Heart left ventricle (tissue), 13 donors: ENCODE measurements at regions not wholly inside any gene's neighbourhood (a gene's known extent, or its start where the extent isn't known, plus 50 kb on each side); places are given as distances from the start of the nearest gene placed in this dataset.

Source experiments
- POLR2A ChIP-seq, 2 donors: fragments of 450-650 bp; IDR thresholded peaks; one replicate each; pipeline ENCODE4 v1.6.1; 2017; ENCODE audit warnings: antibody characterized with exemption in 2 of 2, mild to moderate bottlenecking in 2 of 2, moderate library complexity in 2 of 2
- TF ChIP-seq, protein P1 (sequence below), 12 donors: fragments of 200-600 bp; sonication (generic) in 4 of 12; IDR thresholded peaks; one replicate each; pipeline versions ENCODE4 v1.5.0 to v1.8.0; 2018 to 2022; ENCODE audit warnings: antibody characterized with exemption in 12 of 12, mild to moderate bottlenecking in 5 of 12
- donor health status: ischemic (EF 13 %, LVEDD 7.1; RV severe dilation, severe dysfunction).
- donor health status: DM: no; HTN: yes; CAD: no.
- donor health status: DM: no; HTN: no; CAD: no.
- donor health status: ischemic (EF 25% LVEDD 6.9; RV normal size, moderate dysfunction).
- donor health status: ischemic (EF 25% LVEDD 5.7; RV mildly dilated, moderate dysfunction).
- donor health status: ischemic (EF 35%, LVEDD 5.7; RV mildly dilated, moderate dysfunction).
- donor health status: nonischemic (EF 11% LVEDD 7.7; RV severe dilation, severe dysfunction).
- donor health status: DM: yes; HTN: yes; CAD: no.
- donor health status: PGD.
- donor health status: ischemic (EF 29% LVEDD 5.4; RV normal size, mild dysfunction).
- donor health status: nonischemic (EF 23%, LVEDD 6.1; RV moderate dilation, normal function).

- TF ChIP-seq, protein P1, sequence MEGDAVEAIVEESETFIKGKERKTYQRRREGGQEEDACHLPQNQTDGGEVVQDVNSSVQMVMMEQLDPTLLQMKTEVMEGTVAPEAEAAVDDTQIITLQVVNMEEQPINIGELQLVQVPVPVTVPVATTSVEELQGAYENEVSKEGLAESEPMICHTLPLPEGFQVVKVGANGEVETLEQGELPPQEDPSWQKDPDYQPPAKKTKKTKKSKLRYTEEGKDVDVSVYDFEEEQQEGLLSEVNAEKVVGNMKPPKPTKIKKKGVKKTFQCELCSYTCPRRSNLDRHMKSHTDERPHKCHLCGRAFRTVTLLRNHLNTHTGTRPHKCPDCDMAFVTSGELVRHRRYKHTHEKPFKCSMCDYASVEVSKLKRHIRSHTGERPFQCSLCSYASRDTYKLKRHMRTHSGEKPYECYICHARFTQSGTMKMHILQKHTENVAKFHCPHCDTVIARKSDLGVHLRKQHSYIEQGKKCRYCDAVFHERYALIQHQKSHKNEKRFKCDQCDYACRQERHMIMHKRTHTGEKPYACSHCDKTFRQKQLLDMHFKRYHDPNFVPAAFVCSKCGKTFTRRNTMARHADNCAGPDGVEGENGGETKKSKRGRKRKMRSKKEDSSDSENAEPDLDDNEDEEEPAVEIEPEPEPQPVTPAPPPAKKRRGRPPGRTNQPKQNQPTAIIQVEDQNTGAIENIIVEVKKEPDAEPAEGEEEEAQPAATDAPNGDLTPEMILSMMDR (IDR thresholded peaks at IDR 0.05), result no peak
- TF ChIP-seq POLR2A (IDR thresholded peaks at IDR 0.05), result no peak
Measured at GRCh38 chr4:79197275-79198009, 128.4 kb downstream of the NAA11 start.
